ENCODE measurements at regions not wholly inside any gene's neighbourhood (a gene's known extent, or its start where the extent isn't known, plus 50 kb on each side); places are given as distances from the start of the nearest gene placed in this dataset.
A peak's percentile ranks its signal among the peaks of the same experiment; 100 is the strongest.
"Not testable (repeated sequence)": the region's sequence is repeated elsewhere in the genome, so short reads cannot be mapped to it uniquely, and the experiment has no call there.

DNA sequence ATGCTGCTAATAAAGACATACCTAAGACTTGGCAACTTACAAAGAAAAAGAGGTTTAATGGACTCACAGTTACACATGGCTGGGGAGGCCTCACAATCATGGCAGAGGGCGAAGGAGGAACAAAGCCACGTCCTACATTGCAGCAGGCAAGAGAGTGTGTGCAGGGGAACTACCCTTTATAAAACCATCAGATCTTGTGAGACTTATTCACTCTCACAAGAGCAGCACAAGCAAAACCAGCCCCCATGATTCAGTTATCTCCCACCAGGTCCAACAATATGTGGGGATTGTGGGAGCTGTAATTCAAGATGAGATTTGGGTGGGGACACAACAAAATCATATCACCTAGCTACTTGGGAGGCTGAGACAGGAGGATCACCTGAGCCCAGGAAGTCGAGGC lies 202.4 kb downstream of the FAM43A start:
- not testable (repeated sequence) for DNase-seq

DNA sequence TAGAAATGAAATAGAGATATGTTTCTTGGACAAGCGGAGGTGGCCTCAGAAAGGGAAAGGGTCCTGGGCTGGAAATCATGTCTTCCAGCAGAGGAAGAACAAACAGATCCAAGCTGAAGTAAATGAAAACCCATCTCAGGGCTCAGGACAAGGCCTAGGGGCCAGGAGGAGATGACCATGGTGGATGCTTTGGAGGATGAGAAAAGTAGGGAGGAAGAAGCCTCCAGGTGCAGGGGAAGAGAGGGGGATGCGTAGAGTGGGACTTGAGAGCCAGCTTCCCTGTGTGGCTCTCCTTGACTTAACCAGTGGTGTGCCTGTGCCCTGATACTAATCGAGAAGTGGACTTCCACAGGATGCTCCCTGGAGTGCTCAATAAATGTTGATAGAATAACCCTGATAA lies 203.2 kb downstream of the FAM43A start:
- DNase-seq = no peak

DNA sequence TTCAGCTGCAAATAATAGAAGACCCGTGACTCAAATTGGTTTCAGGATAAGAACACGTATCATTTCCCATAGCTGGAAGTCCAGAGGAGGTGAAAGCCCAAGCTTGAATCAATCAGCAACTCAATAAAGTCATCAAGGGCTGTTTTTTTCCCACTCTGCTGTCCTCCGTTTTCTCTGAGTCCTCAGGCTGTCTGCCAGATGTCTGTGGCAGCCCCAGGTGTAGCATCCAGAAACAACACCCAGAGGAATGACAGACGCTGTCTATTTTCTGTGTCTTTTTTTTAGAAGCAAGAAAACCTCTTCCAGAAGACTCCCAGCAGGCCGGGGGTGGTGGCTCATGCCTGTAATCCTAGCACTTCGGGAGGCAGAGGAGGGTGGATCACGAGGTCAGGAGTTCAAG lies 204.4 kb downstream of the FAM43A start:
- no peak for DNase-seq

DNA sequence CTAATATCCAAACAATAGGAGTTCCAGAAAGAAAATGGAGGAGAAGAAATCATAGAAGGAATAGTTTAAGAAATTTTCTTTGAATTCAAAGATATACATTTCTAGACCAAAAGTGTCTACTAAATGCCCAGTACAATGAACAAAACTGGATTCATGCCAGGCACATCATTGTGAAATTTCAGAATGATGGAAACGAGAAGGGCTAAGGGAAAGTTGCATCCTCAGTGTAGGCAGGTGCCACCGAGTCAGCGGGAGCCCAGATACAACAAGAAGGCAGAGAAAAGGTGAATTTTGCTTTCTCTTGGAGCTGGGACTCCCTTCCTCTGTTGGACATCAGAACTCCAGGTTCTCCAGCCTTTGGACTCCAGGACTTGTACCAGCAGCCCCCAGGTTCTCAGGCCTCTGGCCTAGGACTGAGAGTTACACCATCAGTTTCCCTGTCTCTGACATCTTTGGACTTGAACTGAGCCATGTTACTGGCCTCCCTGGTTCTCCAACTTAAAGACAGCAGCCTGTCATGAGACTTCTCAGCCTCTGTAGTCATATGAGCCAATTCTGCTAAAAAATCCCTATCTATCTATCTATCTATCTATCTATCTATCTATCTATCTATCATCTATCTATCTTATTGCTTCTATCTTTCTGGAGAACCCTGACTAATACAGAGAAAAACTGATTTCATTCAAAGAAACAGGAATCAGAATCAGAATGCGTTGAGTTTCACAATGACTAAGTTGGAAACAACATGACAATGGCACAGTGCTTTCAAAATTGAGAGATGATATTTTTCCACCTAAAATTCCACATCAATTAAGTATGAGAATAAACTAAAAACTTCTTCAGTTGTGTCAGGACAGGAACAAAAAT lies 207.7 kb downstream of the FAM43A start:
- DNase-seq = peak; percentile 23 to 29

DNA sequence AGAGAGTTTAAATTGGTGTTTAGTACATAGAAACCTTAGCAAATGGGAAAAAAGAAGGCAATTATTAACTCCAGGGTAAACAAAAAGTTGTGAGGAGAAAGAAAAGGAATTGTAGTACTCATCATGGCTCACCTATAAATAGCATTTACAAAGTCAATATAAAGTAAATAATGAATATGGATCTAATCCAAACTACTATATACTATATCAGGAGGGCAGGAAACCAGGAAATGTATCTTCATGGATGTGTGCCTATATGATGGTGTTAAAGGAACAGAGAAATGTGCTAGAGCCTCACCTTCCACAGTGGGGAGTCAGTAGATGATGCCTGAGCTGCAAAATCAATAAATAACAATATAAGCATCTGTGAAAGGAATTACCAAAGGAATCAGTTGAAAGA lies 208.9 kb downstream of the FAM43A start:
- DNase-seq = no peak

DNA sequence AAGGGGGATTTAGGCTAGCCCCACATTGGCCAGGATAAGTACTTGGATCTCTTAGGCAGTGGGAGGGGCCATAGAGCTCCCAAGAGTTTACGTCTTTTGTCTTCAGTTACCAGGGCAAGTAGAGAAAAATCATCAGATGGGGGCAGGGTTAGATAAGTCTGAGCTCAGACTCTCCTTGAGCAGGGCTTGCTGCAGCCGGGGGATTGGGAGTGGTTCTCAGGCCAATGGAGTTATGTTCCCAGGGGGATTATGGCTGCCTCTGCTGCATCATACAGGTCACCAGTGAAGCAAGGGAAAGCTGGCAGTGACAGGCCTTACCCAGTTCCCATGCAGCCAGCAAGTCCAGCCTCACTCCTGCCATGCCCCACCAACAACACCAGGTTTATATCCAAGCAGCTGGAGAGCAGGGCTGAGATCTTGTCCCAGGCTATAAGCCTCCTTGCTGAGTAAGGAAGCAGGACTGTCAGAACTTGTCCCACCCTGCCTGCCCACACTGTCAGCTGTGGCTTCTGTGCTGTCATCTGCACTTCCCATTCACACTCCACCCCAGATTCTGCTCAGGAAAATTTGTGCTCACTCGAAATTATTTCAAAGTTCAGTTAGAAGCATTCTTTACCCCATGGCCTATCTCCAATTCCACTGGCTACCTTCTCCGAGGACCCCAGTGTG lies 215.3 kb downstream of the FAM43A start:
- DNase-seq = no peak

DNA sequence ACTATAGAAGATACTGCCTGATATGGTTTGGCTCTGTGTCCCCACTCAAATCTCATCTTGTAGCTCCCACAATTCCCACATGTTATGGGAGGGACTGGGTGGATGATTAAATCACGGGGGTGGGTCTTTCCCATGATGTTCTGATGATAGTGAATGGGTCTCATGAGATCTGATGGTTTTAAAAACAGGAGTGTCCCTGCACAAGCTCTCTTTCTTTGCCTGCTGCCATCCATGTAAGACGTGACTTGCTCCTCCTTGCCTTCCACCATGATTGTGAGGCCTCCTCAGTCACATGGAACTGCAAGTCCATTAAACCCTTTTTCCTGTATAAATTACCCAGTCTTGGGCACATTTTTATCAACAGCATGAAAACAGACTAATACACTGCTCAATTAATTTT lies 217.8 kb downstream of the FAM43A start:
- not testable (repeated sequence) for DNase-seq

DNA sequence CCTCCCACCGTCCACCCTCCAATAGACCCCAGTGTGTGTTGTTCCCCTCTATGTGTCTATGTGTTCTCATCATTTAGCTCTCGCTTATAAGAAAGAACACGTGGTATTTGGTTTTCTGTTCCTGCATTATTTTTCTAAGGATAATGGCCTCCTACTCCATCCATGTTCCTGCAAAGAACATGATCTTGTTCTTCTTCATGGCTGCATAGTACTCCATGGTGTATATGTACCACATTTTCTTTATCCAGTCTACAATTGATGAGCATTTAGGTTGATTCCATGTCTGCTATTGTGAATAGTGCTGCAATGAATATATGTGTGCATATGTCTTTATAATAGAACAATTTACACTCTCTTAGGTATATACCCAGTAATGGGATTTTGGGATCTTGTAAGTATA lies 219.3 kb downstream of the FAM43A start:
- not testable (repeated sequence) for DNase-seq

DNA sequence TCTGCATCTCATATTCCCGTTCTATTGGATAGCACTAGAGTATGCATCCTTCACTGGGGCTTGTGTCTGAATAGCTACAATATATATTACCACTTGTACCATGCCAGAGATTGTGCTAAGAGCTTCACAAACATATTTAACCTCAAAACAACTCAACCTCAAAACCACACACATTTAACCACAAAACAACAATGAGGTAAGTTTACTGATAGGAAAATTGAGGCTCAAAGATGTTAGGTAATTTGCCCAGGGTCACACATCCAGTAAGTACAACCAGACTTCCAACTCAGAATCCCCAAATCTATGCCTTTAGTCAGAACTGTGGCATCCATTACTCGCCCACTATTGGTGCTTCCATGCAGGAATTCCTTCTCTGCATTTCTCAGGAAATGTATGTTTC lies 220.0 kb downstream of the FAM43A start:
- DNase-seq = no peak

DNA sequence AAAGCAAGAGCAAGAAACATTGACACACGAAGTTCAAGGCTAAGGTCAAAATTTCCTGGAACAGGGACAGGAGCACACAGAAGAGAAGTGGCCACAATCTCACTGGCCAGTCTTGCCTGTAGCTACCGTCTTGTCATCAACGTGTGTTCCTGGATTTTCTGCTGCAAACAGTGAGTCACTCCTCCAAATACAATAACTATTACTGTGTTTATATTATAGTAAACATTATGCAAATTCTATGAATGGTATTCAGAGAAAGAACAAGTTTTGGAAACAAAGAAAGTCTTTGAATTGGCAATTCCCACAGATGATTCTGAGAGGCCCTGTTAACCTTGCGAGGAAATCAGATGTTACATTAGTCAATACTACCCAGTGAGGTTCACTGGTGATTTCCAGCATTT lies 220.5 kb downstream of the FAM43A start:
- no peak for DNase-seq

DNA sequence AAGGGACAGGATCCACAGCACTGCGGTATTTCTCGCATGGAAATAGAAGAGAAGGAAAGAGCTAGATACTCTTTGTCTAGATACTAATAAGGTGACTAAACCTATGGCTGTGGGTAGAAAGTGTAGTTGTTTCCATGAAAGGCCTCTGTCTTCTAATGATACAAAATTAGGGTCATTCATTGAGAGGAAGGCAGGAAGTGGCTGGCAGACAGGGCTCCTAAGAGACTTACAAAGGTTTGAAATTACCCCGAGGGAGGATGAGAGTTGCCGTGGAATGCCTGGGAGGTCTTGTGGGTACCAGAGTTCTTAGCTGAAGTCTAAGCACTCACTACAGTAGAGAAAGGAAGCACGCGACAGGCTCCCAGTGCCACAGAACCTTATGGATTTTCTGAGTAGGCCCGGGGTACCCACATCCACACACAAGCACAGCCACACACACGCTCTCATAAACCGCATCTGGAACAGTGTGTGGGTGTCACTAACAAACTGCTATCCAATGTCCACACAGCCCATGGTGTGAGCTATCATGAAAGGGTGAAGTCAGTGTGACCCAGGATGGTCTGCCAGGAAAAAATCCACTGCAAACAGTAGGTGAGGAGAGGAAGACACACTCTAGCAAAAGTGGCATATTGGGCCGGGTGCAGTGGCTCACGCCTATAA lies 221.4 kb downstream of the FAM43A start:
- no peak for DNase-seq

DNA sequence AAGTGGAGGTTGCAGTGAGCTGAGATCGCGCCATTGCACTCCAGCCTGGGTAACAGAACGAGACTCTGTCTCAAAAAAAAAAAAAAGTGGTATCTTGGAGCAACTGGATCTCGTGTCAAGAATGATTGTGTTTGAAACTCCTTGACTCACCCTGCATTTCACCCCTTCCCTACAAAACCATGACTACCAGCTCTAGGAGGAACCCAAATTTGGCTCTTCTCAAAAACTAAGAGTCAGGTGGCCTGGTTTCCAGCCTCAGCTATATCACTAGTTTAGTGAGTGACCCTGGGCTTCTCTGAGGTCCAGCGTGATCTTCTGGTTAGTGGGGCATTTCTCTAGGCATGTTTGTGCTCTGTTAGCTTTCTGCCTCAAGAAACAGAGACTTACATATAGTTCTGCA lies 222.1 kb downstream of the FAM43A start:
- no peak for DNase-seq

DNA sequence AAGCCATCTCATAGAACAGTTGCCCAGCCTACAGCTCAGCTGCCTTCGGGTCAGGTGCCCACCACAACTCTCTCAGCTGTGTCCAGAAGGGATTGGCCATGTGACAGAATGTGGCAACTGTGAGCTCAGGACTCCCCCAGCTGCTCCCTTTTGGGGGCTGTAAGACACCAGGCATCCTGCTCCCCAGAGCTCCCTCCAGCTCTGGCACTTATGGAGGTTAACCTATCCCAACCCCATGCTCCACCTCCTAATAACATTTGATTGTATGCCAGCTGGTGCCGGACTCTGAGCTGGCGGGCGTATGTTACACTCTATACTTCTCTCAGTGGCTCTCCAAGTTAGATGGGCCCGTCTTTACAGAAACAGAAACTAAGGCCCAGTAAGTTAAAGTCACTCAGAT lies 222.8 kb downstream of the FAM43A start:
- no peak for DNase-seq

DNA sequence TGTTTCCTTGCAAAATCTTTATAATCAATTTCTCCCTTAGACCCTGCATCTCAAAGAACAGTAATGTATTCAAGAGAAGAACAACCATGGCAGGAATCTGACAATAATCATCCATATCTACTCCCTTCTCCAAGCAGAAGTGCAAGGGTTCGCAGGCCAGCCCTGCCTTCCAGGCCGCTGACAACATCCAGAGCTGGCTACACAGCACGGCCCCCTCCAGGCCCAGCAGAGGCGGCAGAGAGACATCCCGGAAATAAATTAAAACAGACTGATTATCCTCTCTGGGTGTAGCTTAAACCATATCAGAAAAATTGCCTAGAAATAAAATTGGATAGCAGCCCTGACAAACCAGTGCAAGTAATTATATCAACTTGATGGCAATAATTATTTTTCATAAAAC lies 223.3 kb downstream of the FAM43A start:
- DNase-seq = no peak

DNA sequence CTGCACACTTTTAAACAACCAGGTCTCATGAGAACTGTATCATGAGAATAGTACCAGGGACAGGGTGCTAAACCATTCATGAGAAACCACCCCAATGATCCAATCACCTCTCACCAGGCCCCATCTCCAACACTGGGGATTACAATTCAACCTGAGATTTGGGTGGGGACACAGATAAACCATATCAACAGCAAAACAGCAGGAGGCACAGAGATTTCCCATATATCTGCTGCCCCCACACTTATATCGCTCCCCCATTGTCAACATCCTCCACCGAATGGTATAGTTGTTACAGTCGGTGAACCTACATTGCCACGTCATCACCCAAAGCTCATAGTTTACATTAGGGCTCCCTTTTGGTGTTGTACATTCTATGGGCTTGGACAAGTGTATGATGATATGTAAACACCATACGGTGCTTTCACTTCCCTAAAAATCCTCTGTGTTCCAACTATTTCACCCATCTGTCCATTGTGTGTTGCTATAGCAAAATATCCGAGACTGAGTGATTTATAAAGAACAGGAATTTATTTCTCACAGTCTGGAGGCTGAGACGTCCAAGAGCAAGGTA lies 224.8 kb downstream of the FAM43A start:
- DNase-seq = no peak

DNA sequence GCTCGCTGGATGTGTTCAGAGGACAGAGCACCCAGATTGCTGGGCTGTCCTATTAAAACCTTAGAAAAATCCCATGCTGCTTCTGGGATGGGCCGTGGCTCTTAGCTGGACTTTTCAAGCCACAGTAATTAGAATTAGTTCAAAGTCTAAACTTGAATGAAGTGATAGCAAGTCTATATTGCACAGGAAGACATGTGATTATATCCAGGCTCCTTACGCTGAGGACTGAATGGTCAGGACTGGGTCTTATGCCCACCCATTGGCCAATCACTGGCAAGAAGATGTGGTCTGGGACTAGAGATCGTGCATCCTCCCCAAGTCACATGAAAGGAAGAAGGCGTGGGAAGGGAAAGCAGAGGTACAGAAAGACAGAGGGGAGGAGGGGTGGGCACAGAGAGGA lies 227.6 kb downstream of the FAM43A start:
- DNase-seq = no peak

DNA sequence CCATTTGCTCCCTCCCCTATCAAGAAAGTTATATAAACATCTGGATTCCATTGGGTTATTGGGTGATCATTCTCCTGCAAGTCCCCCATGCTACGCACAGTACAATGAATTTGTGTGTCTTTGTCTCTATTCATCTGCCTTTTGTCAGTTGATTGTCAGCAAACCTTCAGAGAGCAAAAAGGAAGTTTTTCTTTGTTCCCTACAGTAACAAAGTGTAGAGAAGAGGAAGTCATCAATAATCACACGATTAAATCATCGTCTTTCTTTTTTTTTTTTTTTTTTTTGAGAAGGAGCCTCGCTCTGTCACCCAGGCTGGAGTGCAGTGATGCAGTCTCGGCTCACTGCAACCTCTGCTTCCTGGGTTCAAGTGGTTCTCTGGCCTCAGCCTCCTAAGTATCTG lies 239.2 kb downstream of the FAM43A start:
- DNase-seq = not testable (repeated sequence)

DNA sequence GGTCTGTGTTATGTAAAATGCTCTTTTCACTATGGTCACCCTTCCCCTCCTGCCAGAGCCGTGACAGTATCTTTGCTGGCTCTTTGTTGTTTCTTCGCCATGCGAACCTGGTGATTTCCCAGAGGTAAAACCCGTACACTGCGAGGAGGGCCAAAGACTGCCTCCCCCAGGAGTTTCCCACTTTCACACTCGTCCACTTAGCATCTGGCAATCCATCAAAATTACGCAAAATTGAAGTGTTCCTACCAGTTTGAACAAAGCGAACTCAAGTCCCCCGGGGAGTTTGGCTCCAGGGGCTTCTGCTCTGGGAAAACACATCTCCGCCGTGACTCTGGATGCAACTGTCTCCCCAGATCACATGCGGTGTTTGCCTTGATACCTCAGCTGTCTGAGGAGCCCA lies 239.9 kb downstream of the FAM43A start:
- no peak for DNase-seq

DNA sequence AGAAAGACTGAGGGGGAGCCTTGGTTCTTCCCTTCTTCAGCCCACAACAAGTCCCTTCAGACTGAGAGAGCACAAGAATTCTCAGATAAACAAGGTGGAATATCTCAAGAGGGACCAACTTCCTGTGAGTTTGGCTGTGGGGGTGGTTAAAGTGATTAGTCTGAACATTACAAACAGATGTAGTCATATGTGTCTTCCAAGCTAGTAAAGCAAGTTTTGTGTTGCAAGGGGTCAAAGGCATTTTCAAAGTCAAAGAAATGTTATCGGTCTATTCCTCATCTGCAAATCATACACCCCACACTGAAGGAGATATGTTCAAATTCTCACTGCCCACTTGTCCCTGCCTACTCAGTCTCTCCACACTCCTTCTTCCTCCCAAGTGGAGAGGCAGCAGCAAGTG lies 242.5 kb downstream of the FAM43A start:
- DNase-seq = no peak

DNA sequence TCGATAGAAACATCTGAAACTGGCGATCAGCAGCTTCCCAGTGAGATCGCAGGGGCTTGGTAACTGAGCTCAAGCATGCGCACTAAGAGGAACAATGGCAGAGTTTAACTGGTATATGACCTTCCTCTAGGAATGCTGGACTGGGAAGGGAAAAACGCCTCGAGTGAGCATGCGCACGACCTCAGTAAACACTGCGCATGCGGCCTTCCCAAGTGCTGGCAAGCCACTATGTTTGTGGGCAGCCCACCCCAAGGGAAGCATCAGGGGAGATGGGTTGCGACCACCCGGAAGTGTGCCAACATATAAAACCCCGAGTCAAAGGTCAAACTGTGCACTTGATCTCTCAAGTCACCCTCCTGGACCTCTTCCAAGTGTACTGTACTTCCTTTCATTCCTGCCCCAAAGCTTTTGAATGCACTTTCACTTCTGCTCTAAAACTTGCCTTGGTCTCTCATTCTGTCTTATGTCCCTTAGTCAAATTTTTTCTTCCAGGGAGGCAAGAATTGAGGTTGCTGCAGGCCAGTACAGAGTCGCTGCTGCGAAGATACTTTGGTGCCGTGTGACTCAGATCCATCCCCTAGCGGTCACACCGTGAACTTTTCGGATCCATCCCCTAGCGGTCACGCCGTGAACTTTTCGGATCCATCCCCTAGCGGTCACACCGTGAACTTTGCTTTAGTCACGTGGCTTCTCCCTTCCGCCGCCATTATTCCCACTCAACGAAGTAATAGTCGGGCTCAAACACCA lies 243.3 kb downstream of the FAM43A start:
- DNase-seq = peak in 1 of 2 experiments; percentile 36

DNA sequence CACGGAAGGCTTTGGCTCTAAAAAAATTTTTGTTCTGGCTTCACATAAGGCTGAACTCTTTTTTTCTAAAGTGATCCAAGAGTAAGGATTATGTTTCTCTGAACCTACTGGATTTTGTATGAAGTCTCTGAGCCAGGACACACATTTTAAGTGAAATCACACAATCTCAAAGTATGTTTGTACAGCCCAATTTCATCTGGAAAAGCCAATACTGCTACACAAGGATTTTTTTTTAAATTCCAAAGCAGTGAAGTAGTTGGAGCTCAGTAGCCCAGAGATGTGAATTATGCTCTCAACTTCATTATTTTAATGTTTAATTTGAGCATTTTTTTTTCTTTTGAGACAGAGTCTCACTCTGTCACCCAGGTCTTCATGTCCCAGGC lies 243.9 kb downstream of the FAM43A start:
- DNase-seq = no peak

DNA sequence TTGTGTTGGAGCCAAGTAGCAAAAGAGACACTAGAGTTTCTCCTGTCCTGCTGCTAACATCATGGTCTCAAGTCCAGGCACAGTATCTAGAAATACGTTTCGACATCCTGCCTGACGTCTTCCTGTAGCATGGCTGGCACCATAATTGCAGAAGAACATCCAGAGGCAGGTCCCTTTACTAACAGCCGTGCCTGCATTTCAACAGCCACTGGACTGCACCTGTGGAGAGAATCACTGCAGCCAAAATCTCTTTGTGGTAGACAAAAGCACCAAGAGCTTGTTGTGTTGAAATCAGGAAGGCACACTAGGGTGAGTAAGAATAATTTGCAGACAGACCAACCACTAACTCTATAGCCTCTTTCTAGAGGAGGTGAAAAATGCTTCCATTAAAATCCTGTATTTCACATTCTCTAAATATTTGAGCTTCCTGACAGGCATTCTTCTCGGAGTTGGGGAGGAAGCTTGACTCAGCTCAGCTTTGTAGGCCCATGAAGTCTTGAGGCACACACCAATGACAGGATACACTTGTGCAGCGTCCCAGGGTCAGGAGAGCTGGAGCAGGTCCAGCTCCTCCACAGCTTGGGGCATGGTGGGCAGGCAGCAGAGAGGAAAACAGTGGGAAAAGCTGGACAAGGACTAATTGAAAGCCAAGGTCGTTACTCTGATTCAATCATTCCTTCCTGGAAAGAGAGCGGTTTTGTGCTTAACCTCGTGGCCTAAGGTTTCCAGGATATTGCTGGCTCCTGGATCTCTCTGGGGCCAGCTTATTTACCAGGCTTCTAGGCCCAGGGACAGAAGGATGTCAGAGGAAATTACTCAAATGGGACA lies 244.9 kb downstream of the FAM43A start:
- DNase-seq = no peak
